GM18517 (cell line): ENCODE measurements at regions not wholly inside any gene's neighbourhood (a gene's known extent, or its start where the extent isn't known, plus 50 kb on each side); places are given as distances from the start of the nearest gene placed in this dataset.

Source experiments
- ATAC-seq: cut with Tn5 transposase; IDR thresholded peaks from one replicate; pipeline ENCODE4 v1.9.1; 2021; ENCODE audit warnings: mild to moderate bottlenecking, moderate library complexity; ENCODE audit not compliant: unreplicated experiment

GRCh38 chr7:47045207-47046051 lies 536.5 kb downstream of the TNS3 start:
- no peak for ATAC-seq

- no peak for ATAC-seq
Observed at GRCh38 chr7:47044625-47045024, 537.3 kb downstream of the TNS3 start.

- ATAC-seq = no peak
Observed at GRCh38 chr7:47043304-47043703, 538.6 kb downstream of the TNS3 start.

GRCh38 chr7:47042669-47043068 lies 539.2 kb downstream of the TNS3 start:
- ATAC-seq = no peak

GRCh38 chr7:47040795-47041347 lies 541.0 kb downstream of the TNS3 start:
- no peak for ATAC-seq

- ATAC-seq = no peak
Observed at GRCh38 chr7:47039904-47040303, 542.0 kb downstream of the TNS3 start.

GRCh38 chr7:47039089-47039648 lies 542.7 kb downstream of the TNS3 start:
- no peak for ATAC-seq

GRCh38 chr7:47038621-47039020 lies 543.3 kb downstream of the TNS3 start:
- ATAC-seq = no peak

GRCh38 chr7:47037607-47038006 lies 544.3 kb downstream of the TNS3 start:
- ATAC-seq = no peak

GRCh38 chr7:47036909-47037308 lies 545.0 kb downstream of the TNS3 start:
- ATAC-seq = no peak

GRCh38 chr7:47035522-47035921 lies 546.4 kb downstream of the TNS3 start:
- ATAC-seq = no peak

GRCh38 chr7:47034180-47034579 lies 547.7 kb downstream of the TNS3 start:
- ATAC-seq = no peak

GRCh38 chr7:47032536-47032908 lies 549.4 kb downstream of the TNS3 start:
- ATAC-seq = no peak

- ATAC-seq = no peak
Observed at GRCh38 chr7:47031786-47032535, 550.0 kb downstream of the TNS3 start.

GRCh38 chr7:47028284-47028683 lies 553.6 kb downstream of the TNS3 start:
- no peak for ATAC-seq

- no peak for ATAC-seq
Observed at GRCh38 chr7:47027695-47028240, 554.1 kb downstream of the TNS3 start.

GRCh38 chr7:47026780-47027361 lies 555.0 kb downstream of the TNS3 start:
- no peak for ATAC-seq

GRCh38 chr7:47024991-47025390 lies 556.9 kb downstream of the TNS3 start:
- ATAC-seq = no peak

GRCh38 chr7:47008461-47008860 lies 573.5 kb downstream of the TNS3 start:
- ATAC-seq = no peak

GRCh38 chr7:47007471-47007870 lies 574.4 kb downstream of the TNS3 start:
- no peak for ATAC-seq

- no peak for ATAC-seq
Observed at GRCh38 chr7:47000561-47000960, 581.4 kb downstream of the TNS3 start.
